ENCODE measurements at regions not wholly inside any gene's neighbourhood (a gene's known extent, or its start where the extent isn't known, plus 50 kb on each side); places are given as distances from the start of the nearest gene placed in this dataset.
A peak's percentile ranks its signal among the peaks of the same experiment; 100 is the strongest.

DNA sequence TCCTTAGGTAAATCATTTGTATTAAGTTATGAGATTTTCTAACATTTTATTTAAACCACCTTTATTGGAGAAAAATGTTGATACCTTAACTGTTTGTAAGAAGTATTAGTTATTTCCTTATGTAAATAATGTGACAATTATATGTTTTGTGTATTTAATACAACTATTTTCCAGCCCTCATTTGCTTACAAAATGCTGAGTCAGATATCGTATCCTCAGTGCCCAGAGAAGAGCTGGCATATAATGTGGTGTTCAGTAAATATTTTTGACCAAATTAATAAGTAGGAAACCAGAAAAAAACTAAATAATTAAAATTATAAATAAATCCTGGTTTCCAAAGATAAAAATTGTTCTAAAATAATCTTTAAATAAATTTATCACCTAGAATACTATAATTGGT, 140.2 kb upstream of the PCDH17 start:
- H3K36me3 ChIP-seq (ENCODE audit: low read depth) = no peaks in the 10 kb centered on the region
- DNase-seq = no peak
- H3K4me3 ChIP-seq = no peak overlapping the region
- peaks cover 7% of the 10 kb centered on the region for H3K9me3 ChIP-seq
- intact Hi-C loops (cut with DNase I, micrococcal nuclease) = no loop called here
- TF ChIP-seq, protein P1, sequence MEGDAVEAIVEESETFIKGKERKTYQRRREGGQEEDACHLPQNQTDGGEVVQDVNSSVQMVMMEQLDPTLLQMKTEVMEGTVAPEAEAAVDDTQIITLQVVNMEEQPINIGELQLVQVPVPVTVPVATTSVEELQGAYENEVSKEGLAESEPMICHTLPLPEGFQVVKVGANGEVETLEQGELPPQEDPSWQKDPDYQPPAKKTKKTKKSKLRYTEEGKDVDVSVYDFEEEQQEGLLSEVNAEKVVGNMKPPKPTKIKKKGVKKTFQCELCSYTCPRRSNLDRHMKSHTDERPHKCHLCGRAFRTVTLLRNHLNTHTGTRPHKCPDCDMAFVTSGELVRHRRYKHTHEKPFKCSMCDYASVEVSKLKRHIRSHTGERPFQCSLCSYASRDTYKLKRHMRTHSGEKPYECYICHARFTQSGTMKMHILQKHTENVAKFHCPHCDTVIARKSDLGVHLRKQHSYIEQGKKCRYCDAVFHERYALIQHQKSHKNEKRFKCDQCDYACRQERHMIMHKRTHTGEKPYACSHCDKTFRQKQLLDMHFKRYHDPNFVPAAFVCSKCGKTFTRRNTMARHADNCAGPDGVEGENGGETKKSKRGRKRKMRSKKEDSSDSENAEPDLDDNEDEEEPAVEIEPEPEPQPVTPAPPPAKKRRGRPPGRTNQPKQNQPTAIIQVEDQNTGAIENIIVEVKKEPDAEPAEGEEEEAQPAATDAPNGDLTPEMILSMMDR (IDR thresholded peaks at IDR 0.05) = no peak
- no peaks in the 10 kb centered on the region for H3K4me1 ChIP-seq (ENCODE audit: low read depth)
- no peak for ATAC-seq

DNA sequence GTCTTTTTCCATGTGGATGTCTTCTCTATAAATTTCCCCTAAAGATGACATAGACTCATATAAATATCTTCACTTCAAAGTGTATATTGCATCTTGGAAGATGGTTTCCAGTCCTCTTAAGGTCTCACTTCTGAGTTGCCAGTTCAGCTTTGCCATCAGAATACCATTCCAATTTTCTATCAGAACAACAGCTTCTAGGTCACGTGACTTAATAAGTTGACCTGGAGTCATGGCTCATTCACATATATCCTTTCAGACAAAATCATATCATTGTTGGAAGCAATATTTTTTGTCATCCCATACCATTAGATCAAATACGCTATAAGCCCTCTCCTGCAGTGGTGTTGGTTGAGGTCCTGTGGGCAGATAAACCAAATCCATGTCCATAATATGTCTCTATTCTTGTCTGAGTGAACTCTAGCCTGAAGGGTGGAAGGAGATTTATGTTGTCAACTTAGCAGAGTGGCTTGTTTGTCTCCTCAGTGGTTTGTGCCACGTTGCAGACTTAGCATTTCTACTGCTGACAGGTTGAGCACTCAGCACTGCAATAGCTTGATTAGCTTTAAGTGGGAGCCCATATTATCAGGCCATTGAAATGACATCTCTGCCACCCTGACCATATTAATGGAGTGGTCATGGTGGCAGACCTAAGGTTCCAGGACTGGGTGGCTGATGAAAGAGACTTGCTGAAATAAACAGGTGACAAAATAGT, 123.6 kb upstream of the PCDH17 start:
- TF ChIP-seq, protein P1 (IDR thresholded peaks at IDR 0.05) = no peak
- intact Hi-C loops (cut with DNase I, micrococcal nuclease) = no loop called here
- ATAC-seq (no peak), DNase-seq (no peak)
- H3K4me3 ChIP-seq = no peak overlapping the region
- H3K36me3 ChIP-seq (ENCODE audit: low read depth) = no peaks in the 10 kb centered on the region
- H3K9me3 ChIP-seq = peaks cover 6% of the 10 kb centered on the region
- H3K4me1 ChIP-seq (ENCODE audit: low read depth) = no peaks in the 10 kb centered on the region

DNA sequence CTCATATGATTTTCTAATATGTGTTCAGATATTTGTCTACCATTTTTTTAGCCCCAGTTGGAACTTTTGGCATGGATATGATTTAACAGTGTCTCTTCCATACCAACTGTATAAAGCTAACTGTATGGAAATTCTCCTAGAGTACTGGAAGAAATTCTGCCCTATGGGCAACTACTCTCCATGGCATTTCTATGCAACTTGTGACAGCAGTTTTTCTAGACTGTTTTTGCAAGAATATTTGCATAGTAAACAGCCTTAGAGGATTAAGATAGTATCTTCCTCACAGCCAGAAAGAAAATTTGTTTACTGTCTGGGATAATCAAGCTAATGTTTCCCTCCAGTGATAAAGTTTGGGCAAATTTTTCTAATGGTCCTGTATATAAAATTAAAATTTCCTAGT, 119.9 kb upstream of the PCDH17 start:
- H3K4me3 ChIP-seq = no peak overlapping the region
- no peaks in the 10 kb centered on the region for H3K4me1 ChIP-seq (ENCODE audit: low read depth)
- peaks cover 4% of the 10 kb centered on the region for H3K9me3 ChIP-seq
- intact Hi-C loops (cut with DNase I, micrococcal nuclease) = no loop called here
- ATAC-seq (no peak), DNase-seq (no peak)
- H3K36me3 ChIP-seq (ENCODE audit: low read depth) = no peaks in the 10 kb centered on the region
- TF ChIP-seq, protein P1 (IDR thresholded peaks at IDR 0.05) = no peak

DNA sequence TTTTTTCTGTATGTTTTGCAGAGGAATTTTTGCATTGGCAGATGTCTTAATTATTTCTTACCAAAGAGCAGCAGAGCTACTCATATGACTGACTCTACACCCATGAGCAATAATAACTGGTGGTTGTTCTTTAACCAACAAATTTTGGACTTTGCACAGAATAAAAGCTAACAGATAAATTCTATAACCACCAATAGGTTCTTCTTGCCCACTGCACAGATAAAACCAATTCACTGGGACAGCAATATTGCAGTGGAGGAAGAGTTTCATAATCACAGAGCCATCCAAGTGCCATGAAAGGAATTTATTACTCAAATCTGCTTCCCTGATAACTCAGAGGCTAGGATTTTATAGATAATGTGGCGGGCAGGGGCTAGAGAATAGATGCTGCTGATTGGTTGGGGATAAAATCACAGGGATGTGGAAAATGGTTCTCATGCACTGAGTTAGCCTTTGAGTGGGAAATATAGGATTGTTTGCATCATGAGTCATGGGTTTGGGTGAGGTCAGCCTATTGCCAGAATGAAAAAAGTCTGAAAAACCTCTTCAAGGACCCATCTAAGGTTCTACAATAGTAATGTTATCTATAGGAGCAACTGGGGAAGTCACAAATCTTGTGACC, 104.3 kb upstream of the PCDH17 start:
- ATAC-seq (peak; percentile 89), DNase-seq (peak in 1 of 3 donors; percentile 9)
- Histone ChIP-seq H3K9me3 (peaks cover 9% of the 10 kb centered on the region), H3K4me3 (no peak overlapping the region), H3K36me3 (ENCODE audit: low read depth) (no peaks in the 10 kb centered on the region), H3K4me1 (ENCODE audit: low read depth) (no peaks in the 10 kb centered on the region)
- TF ChIP-seq, protein P1 (IDR thresholded peaks at IDR 0.05) = no peak
- intact Hi-C loops (cut with DNase I, micrococcal nuclease) = no loop called here

DNA sequence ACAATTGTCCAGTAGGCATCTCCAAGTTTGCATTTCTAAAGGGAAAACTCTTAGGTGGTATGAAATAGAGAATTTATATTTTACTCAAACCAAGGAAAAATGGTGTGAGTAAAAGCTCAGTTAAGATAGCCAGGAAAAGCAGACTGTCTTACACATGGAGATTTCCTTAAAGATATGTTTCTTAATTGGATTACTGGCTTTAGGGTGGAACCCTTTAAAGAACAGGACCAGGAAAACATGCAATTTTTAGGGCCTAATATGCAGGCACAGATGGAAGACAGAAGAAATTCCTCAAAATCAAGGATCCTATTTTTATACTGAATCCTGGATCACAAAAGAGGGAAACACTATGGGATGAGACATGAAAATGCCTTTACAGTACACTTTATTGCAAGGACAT, 100.3 kb upstream of the PCDH17 start:
- Histone ChIP-seq H3K9me3 (peaks cover 11% of the 10 kb centered on the region), H3K4me3 (no peak overlapping the region), H3K4me1 (ENCODE audit: low read depth) (no peaks in the 10 kb centered on the region), H3K36me3 (ENCODE audit: low read depth) (no peaks in the 10 kb centered on the region)
- intact Hi-C loops (cut with DNase I, micrococcal nuclease) = no loop called here
- TF ChIP-seq, protein P1 (IDR thresholded peaks at IDR 0.05) = no peak
- ATAC-seq = no peak
- no peak for DNase-seq
